Peyer's patch (tissue), 4 donors: ENCODE measurements at regions not wholly inside any gene's neighbourhood (a gene's known extent, or its start where the extent isn't known, plus 50 kb on each side); places are given as distances from the start of the nearest gene placed in this dataset.

Experiments
- CTCF ChIP-seq, 6 experiments: fragments of 450-650 bp in 4 of 6; fragments of 200-600 bp in 2 of 6; sonication (generic) in 1 of 6; IDR thresholded peaks; one replicate each; pipeline ENCODE4 v1.5.1; 2017 to 2019; ENCODE audit warnings: antibody characterized with exemption in 6 of 6, mild to moderate bottlenecking in 3 of 6, moderate library complexity in 1 of 6
- POLR2A ChIP-seq, 2 donors: fragments of 450-650 bp; IDR thresholded peaks; one replicate each; pipeline ENCODE4 v1.5.1; 2017; ENCODE audit warnings: antibody characterized with exemption in 2 of 2, mild to moderate bottlenecking in 2 of 2, moderate library complexity in 2 of 2

- TF ChIP-seq POLR2A (IDR thresholded peaks at IDR 0.05) (no peak), CTCF (IDR thresholded peaks at IDR 0.05) (no peak)
Observed at GRCh38 chr6:66149132-66149531, 442.1 kb upstream of the EYS start.
